Hepatocyte (in vitro differentiated cells): ENCODE measurements at regions not wholly inside any gene's neighbourhood (a gene's known extent, or its start where the extent isn't known, plus 50 kb on each side); places are given as distances from the start of the nearest gene placed in this dataset.

Experiments used
- DNase-seq: peaks from one replicate; pipeline ENCODE4 v3.0.0-alpha.2; 2016; ENCODE audit warnings: low spot score
- H2AFZ ChIP-seq: fragments of 200-600 bp; sonication (generic); 2 replicates; pipeline ENCODE4 v1.6.0; 2016; ENCODE audit warnings: antibody characterized with exemption, mild to moderate bottlenecking
- H3K27ac ChIP-seq: fragments of 200-600 bp; sonication (generic); 2 replicates; pipeline ENCODE4 v1.5.1; 2016; ENCODE audit warnings: mild to moderate bottlenecking
- H3K27me3 ChIP-seq: fragments of 200-600 bp; sonication (generic); 2 replicates; pipeline ENCODE4 v1.6.1; 2016
- H3K36me3 ChIP-seq: fragments of 200-600 bp; sonication (generic); replicated peaks from 2 replicates; pipeline ENCODE4 v1.5.1; 2016; ENCODE audit warnings: low read depth; ENCODE audit not compliant: insufficient read depth
- H3K4me1 ChIP-seq: fragments of 200-600 bp; sonication (generic); 2 replicates; pipeline ENCODE4 v1.5.1; 2016; ENCODE audit warnings: mild to moderate bottlenecking, moderate library complexity; ENCODE audit not compliant: insufficient read depth
- H3K4me2 ChIP-seq: fragments of 200-600 bp; sonication (generic); 2 replicates; pipeline ENCODE4 v1.6.0; 2016
- H3K4me3 ChIP-seq: fragments of 200-600 bp; sonication (generic); 2 replicates; pipeline ENCODE4 v1.5.1; 2016; ENCODE audit warnings: mild to moderate bottlenecking
- H3K79me2 ChIP-seq: fragments of 200-600 bp; sonication (generic); 2 replicates; pipeline ENCODE4 v1.6.0; 2017; ENCODE audit warnings: mild to moderate bottlenecking
- H3K9me2 ChIP-seq: fragments of 200-600 bp; sonication (generic); replicated peaks from 2 replicates; pipeline ENCODE4 v1.6.0; 2017; ENCODE audit warnings: mild to moderate bottlenecking; ENCODE audit not compliant: insufficient read depth
- H3K9me3 ChIP-seq: fragments of 200-600 bp; sonication (generic); 2 replicates; pipeline ENCODE4 v1.5.1; 2016; ENCODE audit warnings: low read depth, mild to moderate bottlenecking
- H4K20me1 ChIP-seq: fragments of 200-600 bp; sonication (generic); 2 replicates; pipeline ENCODE4 v1.6.0; 2016; ENCODE audit warnings: mild to moderate bottlenecking; ENCODE audit not compliant: insufficient read depth, poor library complexity, severe bottlenecking
- CTCF ChIP-seq: fragments of 200-600 bp; sonication (generic); IDR thresholded peaks from 2 replicates; pipeline ENCODE4 v1.5.1; 2016; ENCODE audit warnings: antibody characterized with exemption, mild to moderate bottlenecking; ENCODE audit not compliant: poor library complexity
- EZH2 ChIP-seq: fragments of 200-600 bp; sonication (generic); IDR thresholded peaks from 2 replicates; pipeline ENCODE4 v1.6.1; 2016; ENCODE audit warnings: antibody characterized with exemption, mild to moderate bottlenecking, borderline replicate concordance
- EZH2phosphoT487 ChIP-seq: fragments of 200-600 bp; sonication (generic); IDR thresholded peaks from one replicate; pipeline ENCODE4 v1.6.1; 2018; ENCODE audit warnings: antibody characterized with exemption, mild to moderate bottlenecking, low read depth, moderate library complexity; ENCODE audit not compliant: unreplicated experiment, severe bottlenecking
- WGBS: methylation state at CpG from one replicate; pipeline ENCODE4 v1.1.6; 2016; ENCODE audit warnings: low lambda C conversion rate; ENCODE audit errors: missing lambda C conversion rate; 5-methylcytosine and 5-hydroxymethylcytosine counted together

- no peak overlapping the region for H3K4me2 ChIP-seq
- no peaks in the 10 kb centered on the region for H3K9me3 ChIP-seq
- no peaks in the 10 kb centered on the region for H3K9me2 ChIP-seq
- H3K27ac ChIP-seq: no peak overlapping the region
- WGBS: 89% methylated on average over 4 of the region's 4 CpGs
- TF ChIP-seq EZH2 (no peak), EZH2phosphoT487 (no peak), CTCF (no peak)
- H3K4me1 ChIP-seq: no peaks in the 10 kb centered on the region
- H3K4me3 ChIP-seq: no peak overlapping the region
- no peak for DNase-seq
- no peaks in the 10 kb centered on the region for H3K79me2 ChIP-seq
- peaks cover 3% of the 10 kb centered on the region for H3K27me3 ChIP-seq
- no peaks in the 10 kb centered on the region for H3K36me3 ChIP-seq
- H4K20me1 ChIP-seq: no peaks in the 10 kb centered on the region
- no peak overlapping the region for H2AFZ ChIP-seq
Observed at GRCh38 chr15:69662645-69663000, 210.0 kb downstream of the RPLP1 start.

GRCh38 chr15:69663441-69663840, 210.8 kb downstream of the RPLP1 start:
- Histone ChIP-seq H3K4me2 (no peak overlapping the region), H3K9me2 (no peaks in the 10 kb centered on the region), H3K4me3 (no peak overlapping the region), H3K27me3 (peaks cover 3% of the 10 kb centered on the region), H4K20me1 (no peaks in the 10 kb centered on the region), H2AFZ (no peak overlapping the region), H3K4me1 (no peaks in the 10 kb centered on the region), H3K79me2 (no peaks in the 10 kb centered on the region), H3K36me3 (no peaks in the 10 kb centered on the region), H3K9me3 (no peaks in the 10 kb centered on the region), H3K27ac (no peak overlapping the region)
- DNase-seq: no peak
- TF ChIP-seq CTCF (no peak), EZH2 (no peak), EZH2phosphoT487 (no peak)

- H3K4me1 ChIP-seq: no peaks in the 10 kb centered on the region
- no peak for TF ChIP-seq CTCF
- no peak for TF ChIP-seq EZH2
- TF ChIP-seq EZH2phosphoT487: no peak
- H3K36me3 ChIP-seq: no peaks in the 10 kb centered on the region
- WGBS: 86% methylated on average over 3 of the region's 3 CpGs
- H3K4me3 ChIP-seq: no peak overlapping the region
- H3K79me2 ChIP-seq: no peaks in the 10 kb centered on the region
- H3K27me3 ChIP-seq: peaks cover 3% of the 10 kb centered on the region
- no peak overlapping the region for H3K4me2 ChIP-seq
- DNase-seq: no peak
- no peaks in the 10 kb centered on the region for H3K9me2 ChIP-seq
- no peak overlapping the region for H2AFZ ChIP-seq
- no peaks in the 10 kb centered on the region for H3K9me3 ChIP-seq
- H3K27ac ChIP-seq: no peak overlapping the region
- H4K20me1 ChIP-seq: no peaks in the 10 kb centered on the region
Observed at GRCh38 chr15:69663982-69664381, 211.4 kb downstream of the RPLP1 start.
